HG03175 (cell line): ENCODE measurements at regions not wholly inside any gene's neighbourhood (a gene's known extent, or its start where the extent isn't known, plus 50 kb on each side); places are given as distances from the start of the nearest gene placed in this dataset.
"Not testable (repeated sequence)": the region's sequence is repeated elsewhere in the genome, so short reads cannot be mapped to it uniquely, and the experiment has no call there.

Experiments
- ATAC-seq: cut with Tn5 transposase; IDR thresholded peaks from one replicate; pipeline ENCODE4 v1.9.1; 2021; ENCODE audit warnings: mild to moderate bottlenecking, moderate library complexity; ENCODE audit not compliant: unreplicated experiment

DNA sequence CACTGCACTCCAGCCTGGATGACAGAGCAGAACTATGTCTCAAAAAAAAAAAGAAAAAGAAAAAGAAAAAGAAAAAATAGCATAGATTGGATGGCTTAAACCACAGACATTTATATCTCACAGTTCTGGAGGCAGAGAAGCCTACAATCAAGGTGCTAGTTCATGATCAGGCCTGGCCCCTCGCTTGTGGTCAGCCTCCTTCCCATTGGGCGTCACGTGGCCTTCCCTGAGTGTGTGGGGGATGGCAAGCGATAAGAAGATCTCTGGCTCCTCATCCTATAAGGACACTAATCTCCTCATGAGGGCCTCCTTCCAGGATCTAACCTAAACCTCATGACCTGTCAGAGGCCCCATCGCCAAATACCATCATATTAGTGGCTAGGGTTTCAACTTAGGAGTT is 320.2 kb upstream of the SPATA31A3 start:
- ATAC-seq, result not testable (repeated sequence)

DNA sequence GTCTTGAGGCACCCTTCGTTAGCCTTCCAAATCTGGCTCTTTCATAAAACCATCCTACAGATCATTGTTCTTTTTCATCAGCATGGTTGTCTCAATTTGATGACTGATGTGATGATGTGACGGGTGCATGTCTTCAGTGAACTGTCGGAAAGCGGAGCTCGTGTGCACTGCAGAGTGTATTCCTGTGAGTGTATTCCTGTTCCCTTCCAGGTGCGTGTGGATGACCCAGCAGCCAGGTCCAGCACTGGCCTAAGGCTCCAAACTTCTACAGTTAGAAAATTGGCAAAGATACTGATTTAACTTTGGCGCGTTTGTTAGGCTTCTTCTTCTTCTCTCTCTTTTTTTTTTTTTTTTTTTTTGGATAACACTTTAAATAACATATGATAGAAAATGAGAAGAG is 314.8 kb upstream of the SPATA31A3 start:
- not testable (repeated sequence) for ATAC-seq

DNA sequence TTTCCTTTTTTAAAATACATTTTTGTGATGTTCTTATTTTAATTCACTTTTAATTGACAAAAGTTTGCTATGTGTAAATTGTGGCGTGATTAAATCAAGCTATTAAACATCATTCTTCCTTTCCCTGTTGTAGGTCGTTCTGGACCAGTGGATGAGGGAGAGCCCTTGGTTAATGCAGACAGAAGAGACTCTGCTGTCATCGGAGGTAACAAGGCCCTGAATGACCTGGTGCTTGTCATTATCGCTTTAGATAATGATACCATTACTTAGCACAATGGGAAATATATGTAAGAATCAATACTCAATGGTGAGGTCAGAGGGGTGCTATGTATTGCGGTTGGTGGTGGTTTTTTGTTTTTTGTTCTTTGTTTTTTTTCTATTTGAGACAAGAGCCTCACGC is 296.4 kb upstream of the SPATA31A3 start:
- ATAC-seq, result not testable (repeated sequence)

DNA sequence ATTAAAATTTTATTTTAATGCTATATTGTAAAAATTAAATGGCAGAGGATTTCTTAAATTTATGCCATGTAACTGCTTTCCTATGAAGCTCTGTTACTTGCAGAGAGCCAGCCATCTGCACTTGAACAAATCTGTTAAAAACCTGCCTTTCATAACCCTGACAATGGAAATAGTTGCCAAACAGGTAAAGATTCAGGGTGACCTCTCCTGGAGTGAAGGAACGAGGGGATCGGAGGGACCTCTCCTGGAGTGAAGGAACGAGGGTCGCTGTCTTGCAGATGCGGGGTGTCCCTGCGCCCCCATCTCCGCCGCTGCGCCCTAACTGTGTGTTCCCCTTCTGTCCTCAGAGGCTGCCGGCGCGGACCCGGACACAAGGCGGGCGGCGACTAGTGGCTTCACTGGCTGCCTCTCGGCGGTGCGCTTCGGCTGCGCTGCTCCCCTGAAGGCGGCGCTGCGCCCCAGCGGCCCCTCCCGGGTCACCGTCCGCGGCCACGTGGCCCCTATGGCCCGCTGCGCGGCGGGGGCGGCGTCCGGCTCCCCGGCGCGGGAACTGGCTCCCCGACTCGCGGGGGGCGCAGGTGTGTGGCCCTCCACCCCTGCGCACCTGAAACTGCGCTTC is 295.9 kb upstream of the SPATA31A3 start:
- ATAC-seq, result not testable (repeated sequence)

DNA sequence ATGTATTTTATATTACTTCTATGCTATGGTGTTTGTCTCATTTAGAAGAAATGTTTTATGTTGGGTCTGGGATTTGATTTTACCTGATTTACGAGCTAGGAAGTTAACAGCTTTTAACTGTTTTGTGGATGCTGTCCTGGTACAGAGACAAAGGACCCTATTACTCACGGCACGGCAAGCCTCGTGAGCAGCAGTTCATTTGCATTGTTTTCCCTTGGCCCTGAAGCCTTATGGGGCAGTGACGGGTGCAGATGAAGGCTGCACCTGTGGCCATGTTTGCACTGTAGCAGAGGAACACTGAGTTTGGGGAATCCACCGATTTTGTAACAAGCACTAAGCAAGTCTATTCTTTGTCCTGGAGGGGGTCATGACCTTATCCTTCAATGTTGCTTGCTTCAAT is 291.9 kb upstream of the SPATA31A3 start:
- ATAC-seq, result not testable (repeated sequence)

DNA sequence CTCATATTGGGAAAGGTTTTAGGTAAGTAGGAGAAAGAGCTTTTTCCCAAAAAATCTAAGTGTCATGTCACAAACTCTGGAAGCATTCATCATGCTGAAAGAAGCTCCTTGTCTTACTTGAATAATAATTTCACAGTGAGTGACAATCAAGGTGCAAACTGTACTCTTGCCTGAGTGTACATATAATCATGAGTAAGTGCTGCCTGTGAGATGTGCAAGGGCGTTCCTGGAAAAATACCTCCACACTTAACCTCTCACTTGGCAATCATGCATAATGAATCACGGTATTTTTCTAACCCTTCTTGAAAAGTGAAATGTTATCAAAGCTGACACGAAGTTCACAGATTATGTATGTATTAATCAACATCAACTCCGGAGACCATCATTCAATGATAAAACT is 289.2 kb upstream of the SPATA31A3 start:
- ATAC-seq, result not testable (repeated sequence)

DNA sequence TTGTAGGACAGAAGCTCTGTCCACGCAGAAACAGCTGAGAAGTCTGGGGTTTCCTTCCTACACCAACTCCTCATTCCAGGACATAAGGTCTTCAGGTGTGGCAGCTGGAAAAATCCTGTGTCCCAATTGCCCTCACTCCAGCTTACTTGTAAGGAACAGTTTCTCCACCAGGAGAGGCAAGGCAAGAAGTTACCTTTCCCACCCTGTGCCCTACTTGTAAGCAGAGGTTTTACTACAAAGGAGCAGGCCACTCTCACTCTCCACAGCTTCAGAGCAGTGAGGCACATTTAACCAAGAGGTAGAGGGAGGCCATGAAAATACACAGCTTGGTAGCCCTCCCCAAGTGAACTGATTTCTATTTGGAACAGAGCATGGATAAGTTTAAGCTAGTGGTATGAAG is 277.3 kb upstream of the SPATA31A3 start:
- not testable (repeated sequence) for ATAC-seq

DNA sequence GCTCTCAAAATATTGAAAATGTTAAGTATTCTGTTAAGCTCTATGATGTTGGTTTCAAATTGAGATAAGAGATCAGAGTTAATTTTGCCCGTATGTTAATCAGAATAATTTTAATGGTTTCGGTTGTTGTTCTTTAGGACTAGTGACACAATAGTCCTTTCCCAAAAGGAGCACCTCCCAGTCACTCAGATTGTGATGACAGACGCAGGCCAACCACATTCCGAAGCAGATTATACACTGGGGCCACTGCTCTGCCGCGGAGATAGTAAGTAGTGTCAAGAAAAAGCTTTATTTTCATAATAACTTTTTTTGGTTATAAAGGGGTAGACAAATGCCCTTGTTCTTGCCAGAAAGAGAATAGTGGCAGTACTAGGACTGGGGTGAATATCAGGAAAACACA is 265.5 kb upstream of the SPATA31A3 start:
- not testable (repeated sequence) for ATAC-seq

DNA sequence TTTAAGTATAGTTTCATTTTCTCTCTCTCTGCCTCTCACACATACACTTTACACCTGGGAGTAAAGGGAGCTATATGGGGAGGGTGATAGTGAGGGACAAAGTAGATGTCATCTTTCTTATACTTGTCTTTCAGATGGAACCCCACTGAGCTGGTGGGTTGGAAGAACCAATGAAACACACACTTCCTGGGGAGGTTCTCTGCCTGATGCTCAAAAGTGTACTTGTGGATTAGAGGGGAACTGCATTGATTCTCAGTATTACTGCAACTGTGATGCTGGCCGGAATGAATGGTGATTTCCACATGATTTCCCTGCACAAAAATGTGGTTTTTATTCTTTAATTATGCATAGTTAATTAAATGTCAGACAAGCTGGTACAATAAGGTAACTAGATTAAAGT is 256.6 kb upstream of the SPATA31A3 start:
- ATAC-seq, result not testable (repeated sequence)

DNA sequence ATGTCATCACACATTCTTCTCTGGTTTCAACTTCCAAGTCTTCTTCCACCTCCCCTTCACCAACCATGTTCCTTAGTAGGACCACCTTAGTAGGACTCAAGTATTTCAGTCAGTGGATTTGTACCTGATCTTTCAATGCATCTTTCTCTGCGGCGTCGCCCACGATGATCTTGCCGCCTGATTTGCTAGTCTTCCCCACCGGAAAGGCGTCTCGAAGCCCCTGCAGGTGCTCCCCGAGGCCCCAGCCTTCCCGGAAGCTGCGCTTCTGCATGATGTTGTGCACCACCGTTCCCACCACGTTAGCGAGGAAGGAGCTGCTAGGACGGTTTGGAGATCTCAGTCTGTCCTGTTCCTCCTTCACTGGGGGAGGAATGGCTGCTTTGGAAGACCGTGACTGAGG is 219.7 kb upstream of the SPATA31A3 start:
- not testable (repeated sequence) for ATAC-seq

DNA sequence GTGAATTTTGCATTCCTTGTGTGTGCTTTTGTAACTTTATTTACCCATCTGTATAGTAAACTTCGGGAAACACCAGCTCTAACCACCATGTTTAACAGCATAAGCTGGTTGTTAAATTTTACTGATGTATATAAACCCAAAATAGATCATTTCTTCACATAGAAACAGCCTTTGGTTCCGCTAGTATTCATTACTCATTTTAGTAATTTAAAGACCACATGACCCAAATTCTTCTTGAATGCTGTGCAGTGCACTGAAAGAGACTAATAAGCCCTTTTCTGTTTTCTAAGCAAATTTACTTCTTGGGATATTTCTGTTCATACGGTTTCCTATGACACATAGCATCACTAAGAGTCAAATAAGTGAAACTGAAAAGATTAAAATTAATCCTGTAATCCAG is 218.5 kb upstream of the SPATA31A3 start:
- not testable (repeated sequence) for ATAC-seq

DNA sequence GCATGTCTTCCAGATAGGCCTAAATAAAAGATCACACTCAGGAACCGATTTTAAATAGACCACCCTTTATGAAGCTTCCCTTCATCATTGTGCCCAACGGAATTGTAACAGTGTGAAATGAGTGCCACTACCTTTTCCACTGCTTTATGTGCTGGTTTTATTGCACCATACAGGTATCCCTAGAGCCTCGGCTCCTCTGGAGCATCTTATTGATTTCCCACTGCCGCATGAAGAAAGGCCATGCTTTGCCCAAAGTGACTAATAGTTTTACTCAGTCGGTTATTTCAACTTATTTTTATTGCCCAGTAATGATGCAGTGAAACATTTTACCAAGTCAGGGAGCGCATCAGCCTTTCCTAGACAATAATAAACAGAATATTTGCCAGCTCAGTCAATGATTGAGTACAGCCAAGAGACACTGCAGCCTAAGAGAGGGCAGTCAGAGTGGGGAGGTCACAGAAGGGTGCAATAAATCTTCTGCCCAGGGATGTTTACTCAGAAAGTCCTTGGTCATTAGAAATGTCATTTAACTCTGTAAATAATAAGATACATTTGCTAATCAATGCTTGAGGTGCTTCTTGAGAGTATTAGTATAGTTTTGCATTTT is 216.6 kb upstream of the SPATA31A3 start:
- not testable (repeated sequence) for ATAC-seq

DNA sequence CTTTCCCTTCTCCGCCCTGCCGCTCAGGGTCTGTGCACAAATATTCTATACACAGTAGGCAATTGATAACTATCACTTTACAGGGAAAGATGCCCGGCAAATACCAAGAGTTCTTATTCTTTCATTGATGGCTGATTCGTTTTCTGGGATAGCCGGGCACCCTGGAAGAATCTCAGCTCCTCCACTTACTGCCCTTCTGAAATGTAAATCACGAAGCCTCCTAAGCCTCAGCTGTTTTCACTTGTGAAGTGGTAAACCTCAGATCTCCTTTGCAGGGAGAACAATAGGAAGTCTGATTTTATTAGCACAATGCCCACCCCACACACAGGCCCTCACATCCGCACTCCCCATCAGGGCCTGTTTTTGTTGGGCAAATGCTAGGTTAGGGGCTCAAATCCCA is 203.8 kb upstream of the SPATA31A3 start:
- ATAC-seq, result not testable (repeated sequence)

DNA sequence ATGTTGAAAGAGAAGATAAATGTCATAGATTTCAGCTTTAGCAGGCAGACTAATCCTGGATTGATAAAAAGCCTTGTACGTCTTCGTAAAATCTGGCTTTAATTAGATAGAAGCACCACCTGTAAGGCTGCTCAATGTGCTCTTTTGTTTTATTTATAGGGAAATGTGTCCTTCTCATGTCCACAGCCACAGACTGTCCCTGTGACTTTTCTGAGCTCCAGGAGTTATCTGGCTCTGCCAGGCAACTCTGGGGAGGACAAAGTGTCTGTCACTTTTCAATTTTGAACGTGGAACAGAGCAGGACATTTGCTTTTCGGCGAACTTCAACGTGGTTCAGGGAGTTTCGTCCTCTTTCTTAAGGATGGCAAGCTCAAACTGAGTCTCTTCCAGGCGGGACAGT is 203.0 kb upstream of the SPATA31A3 start:
- not testable (repeated sequence) for ATAC-seq

DNA sequence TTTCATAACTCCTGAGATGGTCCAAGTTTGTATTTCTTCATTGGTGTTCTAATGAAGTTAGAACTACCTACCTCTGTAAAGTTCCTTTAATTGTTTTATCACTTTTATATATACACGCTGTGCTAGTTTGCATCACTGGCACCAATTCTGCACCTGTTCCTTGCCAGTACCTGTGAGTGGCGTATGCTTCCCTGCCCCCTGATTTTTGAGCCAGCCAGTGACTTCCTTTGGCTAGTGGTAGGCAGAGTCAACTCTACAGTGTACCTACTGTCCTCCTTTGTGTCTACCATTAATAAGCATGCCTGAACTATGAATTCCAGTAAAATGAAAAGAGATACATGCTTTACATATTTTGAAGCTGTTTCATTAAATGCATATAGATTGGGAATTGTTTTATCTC is 186.8 kb upstream of the SPATA31A3 start:
- ATAC-seq, result not testable (repeated sequence)

DNA sequence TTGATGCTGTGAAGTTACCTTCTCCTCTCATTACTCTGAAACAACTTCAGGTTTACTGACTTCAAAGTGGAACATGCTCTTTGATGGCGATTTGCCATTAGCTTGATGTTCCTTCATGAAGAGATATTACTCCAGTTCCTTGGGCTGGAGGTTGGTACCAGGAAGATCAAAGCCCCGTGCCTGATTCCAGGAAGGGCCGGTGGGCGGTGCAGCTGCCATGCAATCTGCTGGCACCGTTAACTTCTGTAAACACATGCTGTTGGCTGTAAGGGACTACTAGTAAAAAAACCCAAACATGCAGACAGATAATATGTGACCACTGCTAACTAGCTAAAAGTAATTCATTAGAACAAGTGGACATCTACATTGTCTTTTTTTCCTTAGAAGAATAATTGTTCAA is 182.8 kb upstream of the SPATA31A3 start:
- not testable (repeated sequence) for ATAC-seq

DNA sequence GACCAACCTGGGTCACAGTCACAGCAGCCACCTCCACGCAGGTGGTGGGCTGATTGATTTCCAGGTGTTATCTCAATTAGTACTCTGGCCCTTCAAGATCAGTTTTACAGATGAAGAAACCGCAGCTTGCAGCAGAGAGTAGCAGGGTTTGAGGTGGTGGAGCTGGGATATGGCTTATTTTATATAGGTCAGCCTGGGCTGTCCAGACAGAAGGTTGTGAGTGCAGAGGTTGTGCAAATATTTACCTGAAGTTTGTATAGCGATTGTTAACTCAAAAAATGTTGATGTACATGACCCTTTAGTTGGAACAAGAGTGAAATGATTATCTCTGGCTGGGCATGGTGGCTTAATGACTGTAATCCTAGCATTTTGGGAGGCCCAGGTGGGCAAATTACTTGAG is 179.4 kb upstream of the SPATA31A3 start:
- not testable (repeated sequence) for ATAC-seq

DNA sequence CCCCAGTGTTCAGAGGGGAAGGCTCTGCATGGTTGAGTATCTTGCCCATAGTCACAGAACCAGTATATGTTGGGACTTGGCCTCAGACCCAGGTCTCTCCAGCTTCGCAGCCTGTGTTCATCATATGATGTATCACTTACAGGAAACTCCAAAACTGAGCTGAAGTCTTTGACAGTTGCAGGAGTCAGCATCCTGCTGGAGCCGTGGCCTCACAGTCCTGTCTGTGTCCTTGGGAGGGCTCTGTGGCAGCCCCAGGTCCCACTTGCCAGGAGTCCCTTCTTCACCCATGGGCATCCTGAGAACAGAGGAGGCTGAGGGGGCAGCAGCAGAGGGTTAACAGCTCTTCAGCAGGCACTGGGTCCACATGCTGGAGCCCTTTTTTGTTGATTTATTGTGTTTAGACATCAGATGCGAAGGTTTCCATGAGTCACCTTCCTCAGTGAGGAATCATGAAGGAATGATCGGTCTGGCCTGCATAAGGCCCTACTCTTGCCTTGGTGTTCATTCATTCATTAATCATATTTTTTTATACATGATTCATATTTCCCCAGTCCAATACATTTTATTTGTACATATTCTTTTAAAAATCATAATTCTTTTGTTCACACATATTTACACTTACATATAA is 176.3 kb upstream of the SPATA31A3 start:
- ATAC-seq, result not testable (repeated sequence)

DNA sequence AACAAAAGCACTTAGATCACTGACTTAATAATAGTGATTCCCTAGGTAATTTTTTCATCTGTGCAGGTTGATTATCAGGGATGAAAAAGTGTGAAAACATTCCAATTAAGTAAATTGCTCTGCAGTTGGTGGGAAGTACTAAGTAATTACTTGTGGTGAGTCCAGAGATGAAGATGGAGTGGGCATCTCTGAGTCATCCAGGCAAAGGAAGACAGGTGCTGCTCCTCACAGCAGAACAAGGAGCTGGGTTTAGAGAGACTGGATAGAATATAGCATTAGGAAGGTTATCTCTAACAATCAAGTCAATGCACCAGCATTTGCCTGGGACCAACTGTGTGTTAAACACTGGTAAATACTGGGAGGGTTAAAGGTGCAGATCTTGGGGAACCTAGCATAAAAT is 174.0 kb upstream of the SPATA31A3 start:
- not testable (repeated sequence) for ATAC-seq

DNA sequence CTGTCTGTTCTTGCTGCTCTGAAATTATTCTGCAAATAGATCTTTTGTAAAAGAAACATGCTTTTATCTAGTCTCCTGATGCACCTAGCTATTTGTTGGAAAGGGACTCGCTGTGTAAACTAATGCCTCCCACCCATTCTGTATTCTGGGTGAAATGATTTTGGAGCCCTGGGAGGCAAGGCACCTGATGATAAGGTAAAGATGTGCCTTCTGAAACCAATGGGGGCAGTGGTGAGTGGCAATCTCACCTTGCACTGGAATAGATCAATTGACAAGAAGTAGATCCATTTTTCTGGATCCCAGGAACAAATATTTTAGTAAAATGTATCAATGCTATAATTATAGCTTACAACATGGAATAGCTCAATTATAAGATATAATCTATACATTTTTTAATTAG is 170.5 kb upstream of the SPATA31A3 start:
- not testable (repeated sequence) for ATAC-seq

DNA sequence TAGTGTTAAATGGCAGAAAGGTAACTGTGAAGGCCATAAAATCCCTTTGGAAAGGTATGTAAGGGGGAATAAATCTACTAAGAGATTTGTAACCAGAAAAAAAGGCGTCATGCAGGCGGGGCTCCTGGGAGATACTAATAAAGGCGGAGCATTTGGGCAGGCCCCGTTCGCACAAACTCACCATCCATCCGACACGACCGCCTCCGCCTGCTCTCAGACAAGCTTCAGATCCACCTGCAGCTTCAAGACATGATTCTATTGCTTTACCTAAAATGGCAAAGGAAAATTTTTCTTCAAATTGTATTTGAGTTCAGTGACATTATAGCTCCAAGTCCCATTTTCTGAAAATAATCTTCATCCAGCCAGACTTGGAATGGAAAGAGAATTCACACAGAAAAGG is 162.9 kb upstream of the SPATA31A3 start:
- not testable (repeated sequence) for ATAC-seq

DNA sequence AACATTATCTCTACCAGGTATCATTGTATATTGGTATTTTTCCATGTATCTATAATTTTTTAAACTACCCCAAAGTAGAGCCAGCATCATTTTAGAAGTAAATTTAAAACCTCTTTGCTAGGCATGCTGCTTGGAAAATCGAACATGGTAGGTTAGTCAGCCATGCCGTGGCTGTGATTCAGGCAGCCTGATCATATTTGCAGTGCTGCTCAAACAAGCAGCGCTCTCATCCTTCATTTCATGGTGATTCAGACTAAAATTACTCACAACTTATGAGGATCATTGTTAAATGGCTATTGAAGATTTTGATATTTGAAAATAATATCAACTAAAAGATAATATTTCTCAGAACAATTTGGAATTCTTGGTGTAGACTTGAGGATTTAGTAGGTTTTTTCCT is 161.2 kb upstream of the SPATA31A3 start:
- not testable (repeated sequence) for ATAC-seq
